ENCODE measurements at regions not wholly inside any gene's neighbourhood (a gene's known extent, or its start where the extent isn't known, plus 50 kb on each side); places are given as distances from the start of the nearest gene placed in this dataset.
"Not testable (repeated sequence)": the region's sequence is repeated elsewhere in the genome, so short reads cannot be mapped to it uniquely, and the experiment has no call there.

GRCh38 chr13:24931450-24932251 is 164.3 kb upstream of the PABPC3 start:
- no peak overlapping the region for H3K4me3 ChIP-seq (ENCODE audit: low read length)

GRCh38 chr13:24933106-24934023 is 162.6 kb upstream of the PABPC3 start:
- not testable (repeated sequence) for H3K4me1 ChIP-seq (ENCODE audit: insufficient read depth, low read length); H3K4me3 ChIP-seq (ENCODE audit: low read length); H3K36me3 ChIP-seq (ENCODE audit: insufficient read depth, low read length); H3K27me3 ChIP-seq (ENCODE audit: insufficient read depth, low read length); H3K9me3 ChIP-seq (ENCODE audit: low read length); H2AFZ ChIP-seq (ENCODE audit: low read depth, low read length)

More at GRCh38 chr13:24931450-24932251, 164.3 kb upstream of the PABPC3 start:
- Histone ChIP-seq H3K4me1 (ENCODE audit: insufficient read depth, low read length) (no peaks in the 10 kb centered on the region), H3K9me3 (ENCODE audit: low read length) (no peaks in the 10 kb centered on the region), H2AFZ (ENCODE audit: low read depth, low read length) (no peak overlapping the region), H3K36me3 (ENCODE audit: insufficient read depth, low read length) (no peaks in the 10 kb centered on the region), H3K27me3 (ENCODE audit: insufficient read depth, low read length) (peaks cover 6% of the 10 kb centered on the region)

GRCh38 chr13:24934024-24934385 is 161.9 kb upstream of the PABPC3 start:
- not testable (repeated sequence) for H3K36me3 ChIP-seq (ENCODE audit: insufficient read depth, low read length); H3K4me1 ChIP-seq (ENCODE audit: insufficient read depth, low read length); H3K9me3 ChIP-seq (ENCODE audit: low read length); H3K27me3 ChIP-seq (ENCODE audit: insufficient read depth, low read length); H2AFZ ChIP-seq (ENCODE audit: low read depth, low read length); H3K4me3 ChIP-seq (ENCODE audit: low read length)

- H2AFZ ChIP-seq (ENCODE audit: low read depth, low read length) = no peak overlapping the region
- no peaks in the 10 kb centered on the region for H3K36me3 ChIP-seq (ENCODE audit: insufficient read depth, low read length)
- H3K4me1 ChIP-seq (ENCODE audit: insufficient read depth, low read length) = no peaks in the 10 kb centered on the region
- H3K4me3 ChIP-seq (ENCODE audit: low read length) = no peak overlapping the region
- H3K27me3 ChIP-seq (ENCODE audit: insufficient read depth, low read length) = no peaks in the 10 kb centered on the region
- no peaks in the 10 kb centered on the region for H3K9me3 ChIP-seq (ENCODE audit: low read length)
Observed at GRCh38 chr13:24938966-24939365, 157.0 kb upstream of the PABPC3 start.

- not testable (repeated sequence) for H3K36me3 ChIP-seq (ENCODE audit: insufficient read depth, low read length); H3K4me3 ChIP-seq (ENCODE audit: low read length); H3K27me3 ChIP-seq (ENCODE audit: insufficient read depth, low read length)
Observed at GRCh38 chr13:24941023-24941713, 154.8 kb upstream of the PABPC3 start.

GRCh38 chr13:24943136-24943535 is 152.8 kb upstream of the PABPC3 start:
- H3K27me3 ChIP-seq (ENCODE audit: insufficient read depth, low read length) = no peaks in the 10 kb centered on the region
- H3K4me1 ChIP-seq (ENCODE audit: insufficient read depth, low read length) = no peaks in the 10 kb centered on the region
- no peaks in the 10 kb centered on the region for H3K36me3 ChIP-seq (ENCODE audit: insufficient read depth, low read length)
- H3K4me3 ChIP-seq (ENCODE audit: low read length) = no peak overlapping the region
- H3K9me3 ChIP-seq (ENCODE audit: low read length) = no peaks in the 10 kb centered on the region
- no peak overlapping the region for H2AFZ ChIP-seq (ENCODE audit: low read depth, low read length)

More at GRCh38 chr13:24941023-24941713, 154.8 kb upstream of the PABPC3 start:
- H3K4me1 ChIP-seq (ENCODE audit: insufficient read depth, low read length); H2AFZ ChIP-seq (ENCODE audit: low read depth, low read length); H3K9me3 ChIP-seq (ENCODE audit: low read length): not testable (repeated sequence)

- not testable (repeated sequence) for H3K36me3 ChIP-seq (ENCODE audit: insufficient read depth, low read length); H3K4me3 ChIP-seq (ENCODE audit: low read length); H2AFZ ChIP-seq (ENCODE audit: low read depth, low read length); H3K27me3 ChIP-seq (ENCODE audit: insufficient read depth, low read length); H3K4me1 ChIP-seq (ENCODE audit: insufficient read depth, low read length); H3K9me3 ChIP-seq (ENCODE audit: low read length)
Observed at GRCh38 chr13:24944073-24944472, 151.9 kb upstream of the PABPC3 start.

- not testable (repeated sequence) for H3K4me3 ChIP-seq (ENCODE audit: low read length); H2AFZ ChIP-seq (ENCODE audit: low read depth, low read length); H3K36me3 ChIP-seq (ENCODE audit: insufficient read depth, low read length); H3K4me1 ChIP-seq (ENCODE audit: insufficient read depth, low read length); H3K27me3 ChIP-seq (ENCODE audit: insufficient read depth, low read length); H3K9me3 ChIP-seq (ENCODE audit: low read length)
Observed at GRCh38 chr13:24948977-24949376, 147.0 kb upstream of the PABPC3 start.

GRCh38 chr13:24950611-24951010 is 145.3 kb upstream of the PABPC3 start:
- H3K27me3 ChIP-seq (ENCODE audit: insufficient read depth, low read length); H3K9me3 ChIP-seq (ENCODE audit: low read length); H3K4me1 ChIP-seq (ENCODE audit: insufficient read depth, low read length); H3K4me3 ChIP-seq (ENCODE audit: low read length); H3K36me3 ChIP-seq (ENCODE audit: insufficient read depth, low read length); H2AFZ ChIP-seq (ENCODE audit: low read depth, low read length): not testable (repeated sequence)

GRCh38 chr13:24967970-24968369 is 128.0 kb upstream of the PABPC3 start:
- H3K4me1 ChIP-seq (ENCODE audit: insufficient read depth, low read length); H3K9me3 ChIP-seq (ENCODE audit: low read length); H3K36me3 ChIP-seq (ENCODE audit: insufficient read depth, low read length); H3K27me3 ChIP-seq (ENCODE audit: insufficient read depth, low read length): not testable (repeated sequence)
- peak overlapping the region; percentile 55 for H2AFZ ChIP-seq (ENCODE audit: low read depth, low read length)
- peak overlapping the region; percentile 55 for H3K4me3 ChIP-seq (ENCODE audit: low read length)

GRCh38 chr13:24968416-24968815 is 127.5 kb upstream of the PABPC3 start:
- not testable (repeated sequence) for H3K36me3 ChIP-seq (ENCODE audit: insufficient read depth, low read length); H3K27me3 ChIP-seq (ENCODE audit: insufficient read depth, low read length); H3K4me1 ChIP-seq (ENCODE audit: insufficient read depth, low read length); H3K9me3 ChIP-seq (ENCODE audit: low read length)
- H3K4me3 ChIP-seq (ENCODE audit: low read length) = peak overlapping the region; percentile 55
- H2AFZ ChIP-seq (ENCODE audit: low read depth, low read length) = peak overlapping the region; percentile 55

GRCh38 chr13:24973102-24973501 is 122.8 kb upstream of the PABPC3 start:
- not testable (repeated sequence) for H2AFZ ChIP-seq (ENCODE audit: low read depth, low read length); H3K27me3 ChIP-seq (ENCODE audit: insufficient read depth, low read length); H3K9me3 ChIP-seq (ENCODE audit: low read length); H3K4me1 ChIP-seq (ENCODE audit: insufficient read depth, low read length); H3K4me3 ChIP-seq (ENCODE audit: low read length); H3K36me3 ChIP-seq (ENCODE audit: insufficient read depth, low read length)

GRCh38 chr13:24981181-24981803 is 114.6 kb upstream of the PABPC3 start:
- H3K4me3 ChIP-seq (ENCODE audit: low read length); H3K4me1 ChIP-seq (ENCODE audit: insufficient read depth, low read length); H3K9me3 ChIP-seq (ENCODE audit: low read length): not testable (repeated sequence)

More at GRCh38 chr13:24981181-24981803, 114.6 kb upstream of the PABPC3 start:
- H3K36me3 ChIP-seq (ENCODE audit: insufficient read depth, low read length); H2AFZ ChIP-seq (ENCODE audit: low read depth, low read length); H3K27me3 ChIP-seq (ENCODE audit: insufficient read depth, low read length): not testable (repeated sequence)
